ENCODE measurements at regions not wholly inside any gene's neighbourhood (a gene's known extent, or its start where the extent isn't known, plus 50 kb on each side); places are given as distances from the start of the nearest gene placed in this dataset.
A peak's percentile ranks its signal among the peaks of the same experiment; 100 is the strongest.

DNA sequence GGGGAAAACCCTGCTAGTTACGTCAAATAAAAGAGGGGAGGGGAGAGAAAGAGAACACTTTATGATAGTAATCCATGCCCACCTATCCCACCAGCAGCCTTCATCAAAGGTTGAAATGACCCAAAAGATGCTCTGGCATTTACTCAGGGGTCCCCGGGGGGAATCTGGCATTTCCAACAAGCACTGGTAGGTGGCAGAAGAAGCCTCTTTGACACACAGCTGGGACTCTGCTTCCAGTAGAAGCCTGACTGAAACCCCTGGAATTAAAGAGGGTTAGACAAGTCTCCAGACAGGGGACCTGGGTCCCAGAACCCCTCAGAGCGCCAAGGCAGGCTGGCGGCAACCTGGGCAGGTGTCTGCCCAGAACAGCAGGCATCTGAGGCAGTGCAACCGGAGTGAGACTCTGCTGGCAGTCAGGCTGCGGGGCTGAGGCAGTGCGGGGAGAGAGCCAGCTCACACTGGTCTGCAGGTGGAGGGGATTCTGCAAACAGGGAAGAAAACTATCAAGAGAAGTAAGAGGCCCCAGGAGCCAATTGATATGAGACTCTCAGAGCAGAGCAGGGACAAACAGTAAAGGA lies 85.0 kb upstream of the CAPRIN2 start:
- no peak overlapping the region for H2BK12ac ChIP-seq (ENCODE audit: low read depth, low read length)
- no peak overlapping the region for H3K27ac ChIP-seq (ENCODE audit: low read depth, low read length)
- no peak overlapping the region for H3K4me3 ChIP-seq (ENCODE audit: extremely low read depth in 1 of 4, insufficient read depth in 2 of 4, low read depth in 3 of 4, low read length in 4 of 4)
- WGBS, 2 experiments (ENCODE audit: extremely low coverage in 1 of 2, insufficient coverage in 1 of 2, insufficient read length in 1 of 2, insufficient replicate concordance in 2 of 2, low coverage in 1 of 2, low lambda C conversion rate in 2 of 2, missing lambda C conversion rate in 1 of 2), result 88% methylated on average over 7 of the region's 7 CpGs; no CpG with 5 or more reads in 1 of the 2 experiments
- H2BK5ac ChIP-seq (ENCODE audit: low read depth, low read length), result no peak overlapping the region
- no peak overlapping the region for H4K91ac ChIP-seq (replicated peaks; ENCODE audit: insufficient read length, low read length)
- no peaks in the 10 kb centered on the region for H3K9me3 ChIP-seq (ENCODE audit: insufficient read depth in 2 of 2, low read depth in 1 of 2, low read length in 1 of 2)
- no peak overlapping the region for H3K18ac ChIP-seq (ENCODE audit: extremely low read depth, low read length)
- no peak overlapping the region for H2BK15ac ChIP-seq (ENCODE audit: low read length)
- ChIA-PET CTCF (ENCODE audit: partially characterized antibody) (interaction anchor here (0.9 to 1.9 kb wide), 6 partner anchors 13 to 411 kb away, joined by 3 to 7 read pairs (median 4); no protein-coding TSS in a partner anchor), POLR2A (ENCODE audit: partially characterized antibody) (no interaction called here)
- no peak overlapping the region for H3K9ac ChIP-seq (replicated peaks in 1 of 4; ENCODE audit: extremely low read depth in 1 of 4, low read depth in 3 of 4, low read length in 3 of 4)
- H3K56ac ChIP-seq (replicated peaks; ENCODE audit: insufficient read length, low read depth, low read length), result no peak overlapping the region
- peaks cover 0 to 6% (median 2%) of the 10 kb centered on the region in 4 experiments; a peak in 3 of 7 replicates for H3K4me1 ChIP-seq (replicated peaks in 1 of 4; ENCODE audit: control insufficient read depth in 3 of 4, insufficient read depth in 4 of 4, low read length in 3 of 4)
- H2BK20ac ChIP-seq (ENCODE audit: low read length), result no peak overlapping the region
- H2AFZ ChIP-seq (ENCODE audit: low read length), result no peak overlapping the region
- H3K36me3 ChIP-seq (ENCODE audit: control insufficient read depth in 2 of 4, insufficient read depth in 4 of 4, low read length in 3 of 4), result no peaks in the 10 kb centered on the region
- no peak overlapping the region for H3K4me2 ChIP-seq (ENCODE audit: insufficient read depth in 1 of 2, low read depth in 2 of 2, low read length in 2 of 2)
- no peak overlapping the region for H2AK5ac ChIP-seq (ENCODE audit: low read depth, low read length)
- H3K79me2 ChIP-seq (ENCODE audit: control insufficient read depth in 1 of 2, insufficient read depth in 2 of 2, low read length in 2 of 2), result no peaks in the 10 kb centered on the region
- no peaks in the 10 kb centered on the region for H3K79me1 ChIP-seq (ENCODE audit: low read depth, low read length)
- H4K5ac ChIP-seq (ENCODE audit: insufficient read length, low read depth, low read length), result no peak overlapping the region
- no peak overlapping the region for H2BK120ac ChIP-seq (replicated peaks; ENCODE audit: low read depth, low read length)
- no peak for FAIRE-seq
- no peak overlapping the region for H3K23ac ChIP-seq (ENCODE audit: insufficient read length)
- no peaks in the 10 kb centered on the region; the same call in 1 of the 2 replicates for H3K23me2 ChIP-seq (ENCODE audit: low read depth, low read length)
- no peaks in the 10 kb centered on the region; a peak in 1 of 7 replicates for H3K27me3 ChIP-seq (replicated peaks in 1 of 4; ENCODE audit: control insufficient read depth in 3 of 4, extremely low read depth in 1 of 4, insufficient read depth in 3 of 4, low read length in 3 of 4)
- no peaks in the 10 kb centered on the region for H4K20me1 ChIP-seq (replicated peaks in 1 of 2; ENCODE audit: control insufficient read depth in 1 of 2, insufficient read depth in 2 of 2, low read length in 2 of 2)
- H3K4ac ChIP-seq (replicated peaks; ENCODE audit: insufficient read length, low read depth, low read length), result no peak overlapping the region
- no peak overlapping the region for H4K8ac ChIP-seq (ENCODE audit: extremely low read depth, insufficient read depth, low read length)
- H3K14ac ChIP-seq (ENCODE audit: insufficient read length), result no peak overlapping the region
- DNase-seq (ENCODE audit: low read depth in 1 of 2, low spot score in 2 of 2), result no peak
- no peak for TF ChIP-seq SIRT6 (IDR thresholded peaks at IDR 0.05; ENCODE audit: low read length)
- TF ChIP-seq CBX8 (IDR thresholded peaks at IDR 0.05; ENCODE audit: borderline replicate concordance, low read depth, low read length), result no peak
- no peak for TF ChIP-seq RFX5 (IDR thresholded peaks at IDR 0.05; ENCODE audit: borderline replicate concordance, low read depth, low read length)
- TF ChIP-seq E2F6 (IDR thresholded peaks at IDR 0.05), result no peak
- TF ChIP-seq EGR1 (IDR thresholded peaks at IDR 0.05; ENCODE audit: borderline replicate concordance, low read depth, low read length), result no peak
- TF ChIP-seq YY1 (IDR thresholded peaks at IDR 0.05; ENCODE audit: low read depth, low read length), result no peak
- no peak for TF ChIP-seq BCL11A (IDR thresholded peaks at IDR 0.05; ENCODE audit: low read depth in 2 of 2, low read length in 2 of 2)
- no peak for TF ChIP-seq SP4 (IDR thresholded peaks at IDR 0.05; ENCODE audit: low read length)
- TF ChIP-seq RXRA (IDR thresholded peaks at IDR 0.05; ENCODE audit: insufficient read depth, low read depth, low read length), result no peak
- TF ChIP-seq CTCF (IDR thresholded peaks at IDR 0.05; ENCODE audit: control extremely low read depth in 1 of 3, insufficient read depth in 1 of 3, low read depth in 1 of 3, low read length in 3 of 3), result peak in 2 of 3 experiments; percentile 16 to 19; a peak in 2 of 4 replicates
